Kidney (tissue), 13 donors: ENCODE measurements at regions not wholly inside any gene's neighbourhood (a gene's known extent, or its start where the extent isn't known, plus 50 kb on each side); places are given as distances from the start of the nearest gene placed in this dataset.
"Not testable (repeated sequence)": the region's sequence is repeated elsewhere in the genome, so short reads cannot be mapped to it uniquely, and the experiment has no call there.

Experiments
- DNase-seq, 5 donors: peaks; one replicate each; pipeline ENCODE4 v3.0.0-alpha.2; 2013 to 2020
- FAIRE-seq: peaks from 2 replicates; lab custom pipeline; 2012; peaks lifted over from hg19 to GRCh38; lab: Jason Lieb, UNC
- H3K27ac ChIP-seq, 2 donors: one replicate each; pipeline ENCODE4 v1.7.0; 2013; ENCODE audit warnings: low read depth in 2 of 2, low read length in 2 of 2, inconsistent platforms in 1 of 2
- H3K27me3 ChIP-seq: one replicate; pipeline ENCODE4 v1.7.1; 2013; ENCODE audit warnings: low read length, inconsistent platforms; ENCODE audit not compliant: control insufficient read depth, insufficient read depth
- H3K36me3 ChIP-seq, 3 donors: one replicate each; pipeline versions ENCODE4 v1.7.0 to v1.7.1; 2013; ENCODE audit warnings: low read length in 3 of 3, control low read depth in 1 of 3, inconsistent platforms in 1 of 3; ENCODE audit not compliant: insufficient read depth in 3 of 3, control insufficient read depth in 2 of 3
- H3K4me1 ChIP-seq, 3 donors: one replicate each; pipeline versions ENCODE4 v1.7.0 to v1.7.1; 2013; ENCODE audit warnings: low read length in 3 of 3, inconsistent platforms in 1 of 3, low read depth in 1 of 3; ENCODE audit not compliant: control insufficient read depth in 2 of 3, insufficient read depth in 2 of 3
- H3K4me3 ChIP-seq, 3 donors: one replicate each; pipeline versions ENCODE4 v1.7.0 to v1.8.1; 2013; ENCODE audit warnings: low read length in 3 of 3, control low read depth in 1 of 3, inconsistent platforms in 1 of 3
- H3K9ac ChIP-seq, 3 donors: one replicate each; pipeline versions ENCODE4 v1.7.0 to v1.7.1; 2013; ENCODE audit warnings: low read length in 3 of 3, control low read depth in 1 of 3, inconsistent platforms in 1 of 3
- H3K9me3 ChIP-seq, 3 donors: one replicate each; pipeline versions ENCODE4 v1.7.0 to v1.7.1; 2013; ENCODE audit warnings: low read length in 3 of 3, control low read depth in 1 of 3, inconsistent platforms in 1 of 3; ENCODE audit not compliant: control insufficient read depth in 2 of 3, insufficient read depth in 1 of 3
- CTCF ChIP-seq: IDR thresholded peaks from 3 replicates; pipeline ENCODE4 v1.5.1; 2012; ENCODE audit warnings: mild to moderate bottlenecking, moderate library complexity, borderline replicate concordance; ENCODE audit not compliant: insufficient read depth; ENCODE audit errors: extremely low read depth
- intact Hi-C: fragments of 100-400 bp; cut with DNase I; formaldehyde crosslinking; loops from one replicate; pipeline ENCODE4 v1.11.1; 2022
- donor health status: control.
- donor health status: control.
- donor health status: control.
- donor health status: control.
- donor health status: control.
- donor health status: DM: yes; HTN: yes; CAD: no.
- donor health status: Normal renal cell carcinoma (clear cell type).

DNA sequence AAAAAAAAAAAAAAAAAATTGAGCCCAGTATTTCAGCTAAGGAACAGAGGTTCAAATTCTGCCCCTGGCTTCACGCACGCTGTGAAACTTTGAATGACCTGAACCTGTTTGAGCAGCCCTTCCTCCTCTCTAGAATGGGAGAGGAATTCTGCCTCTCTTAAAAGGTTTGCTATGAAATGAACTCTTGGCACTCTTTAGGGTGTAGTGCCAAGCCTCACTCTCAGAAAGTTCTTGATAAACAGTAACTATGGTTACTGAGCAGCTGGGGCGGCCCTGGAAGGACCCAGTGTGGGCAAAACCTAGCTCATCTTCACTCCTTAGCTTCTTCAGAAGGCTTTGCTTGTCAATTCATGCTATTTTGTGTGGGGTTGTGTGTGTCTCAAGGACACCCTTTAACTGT, 73.7 kb downstream of the GEMIN8 start:
- no peaks in the 10 kb centered on the region for H3K9me3 ChIP-seq
- no peak overlapping the region for H3K27ac ChIP-seq
- no peaks in the 10 kb centered on the region for H3K36me3 ChIP-seq
- FAIRE-seq = no peak
- no peaks in the 10 kb centered on the region for H3K4me1 ChIP-seq
- no peak for DNase-seq
- peaks cover 7% of the 10 kb centered on the region for H3K27me3 ChIP-seq
- intact Hi-C loops = no loop called here
- TF ChIP-seq CTCF = no peak
- no peak overlapping the region for H3K9ac ChIP-seq
- H3K4me3 ChIP-seq = no peak overlapping the region

GRCh38 chrX:13955095-13955647, 74.5 kb downstream of the GEMIN8 start:
- H3K27ac ChIP-seq = no peak overlapping the region
- no peaks in the 10 kb centered on the region for H3K4me1 ChIP-seq
- H3K27me3 ChIP-seq = peaks cover 7% of the 10 kb centered on the region
- no peak for TF ChIP-seq CTCF
- no peak for FAIRE-seq
- no peak overlapping the region for H3K9ac ChIP-seq
- H3K9me3 ChIP-seq = no peaks in the 10 kb centered on the region
- no peak overlapping the region for H3K4me3 ChIP-seq
- no peaks in the 10 kb centered on the region for H3K36me3 ChIP-seq
- no peak for DNase-seq
- intact Hi-C loops = no loop called here

DNA sequence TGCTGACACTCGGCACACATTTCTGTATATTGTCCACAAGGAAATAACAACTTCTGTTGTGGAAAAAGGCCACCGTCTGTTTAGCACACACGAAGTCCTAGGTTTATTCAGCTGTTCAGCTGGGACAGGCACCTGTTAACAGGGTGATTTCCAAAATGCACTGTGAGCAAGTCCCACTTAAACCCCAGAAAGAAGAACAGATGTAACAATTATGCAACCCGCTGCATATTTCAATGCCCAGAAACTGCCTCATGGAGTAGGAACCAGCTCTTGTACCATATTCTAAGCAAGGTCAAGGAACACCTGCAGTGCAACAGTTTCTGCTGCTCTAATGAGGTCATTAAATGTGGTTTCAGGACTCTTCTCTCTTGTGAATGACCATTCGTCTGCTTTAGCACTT, 77.1 kb downstream of the GEMIN8 start:
- Histone ChIP-seq H3K4me1 (no peaks in the 10 kb centered on the region), H3K36me3 (no peaks in the 10 kb centered on the region), H3K27ac (no peak overlapping the region), H3K27me3 (peaks cover 5% of the 10 kb centered on the region), H3K9me3 (no peaks in the 10 kb centered on the region), H3K9ac (no peak overlapping the region), H3K4me3 (no peak overlapping the region)
- TF ChIP-seq CTCF = no peak
- intact Hi-C loops = no loop called here
- FAIRE-seq (no peak), DNase-seq (no peak)

- H3K9ac ChIP-seq, H3K27ac ChIP-seq, H3K9me3 ChIP-seq, FAIRE-seq, H3K36me3 ChIP-seq, H3K4me1 ChIP-seq, H3K27me3 ChIP-seq, DNase-seq, H3K4me3 ChIP-seq, intact Hi-C loops: not testable (repeated sequence)
These were observed 83.5 kb downstream of the GEMIN8 start for GRCh38 chrX:13946223-13946622.

DNA sequence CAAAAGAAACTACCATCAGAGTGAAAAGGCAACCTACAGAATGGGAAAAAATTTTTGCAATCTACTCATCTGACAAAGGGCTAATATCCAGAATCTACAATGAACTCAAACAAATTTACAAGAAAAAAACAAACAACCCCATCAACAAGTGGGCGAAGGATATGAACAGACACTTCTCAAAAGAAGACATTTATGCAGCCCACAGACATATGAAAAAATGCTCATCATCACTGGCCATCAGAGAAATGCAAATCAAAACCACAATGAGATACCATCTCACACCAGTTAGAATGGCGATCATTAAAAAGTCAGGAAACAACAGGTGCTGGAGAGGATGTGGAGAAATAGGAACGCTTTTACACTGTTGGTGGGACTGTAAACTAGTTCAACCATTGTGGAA, 83.9 kb downstream of the GEMIN8 start:
- H3K9ac ChIP-seq, H3K4me1 ChIP-seq, H3K4me3 ChIP-seq, intact Hi-C loops, H3K27ac ChIP-seq, DNase-seq, FAIRE-seq, H3K36me3 ChIP-seq, H3K27me3 ChIP-seq, H3K9me3 ChIP-seq: not testable (repeated sequence)
